Nephron (organoid): ENCODE measurements at regions not wholly inside any gene's neighbourhood (a gene's known extent, or its start where the extent isn't known, plus 50 kb on each side); places are given as distances from the start of the nearest gene placed in this dataset.

Experiments used
- H3K27ac Mint-ChIP-seq, 3 experiments: 2 replicates each; pipeline ENCODE4 v1.8.0; 2020; ENCODE audit warnings: mixed read lengths in 3 of 3, mild to moderate bottlenecking in 2 of 3, moderate library complexity in 1 of 3
- H3K27me3 Mint-ChIP-seq: 2 replicates; pipeline ENCODE4 v1.8.0; 2021; ENCODE audit warnings: low read depth, mild to moderate bottlenecking, moderate library complexity, mixed read lengths
- H3K36me3 Mint-ChIP-seq: 2 replicates; pipeline ENCODE4 v1.8.0; 2020; ENCODE audit warnings: low read depth, mixed read lengths
- H3K4me1 Mint-ChIP-seq: 2 replicates; pipeline ENCODE4 v1.8.0; 2020; ENCODE audit warnings: mixed read lengths
- H3K4me3 Mint-ChIP-seq, 3 experiments: 2 replicates each; pipeline ENCODE4 v1.8.0; 2020; ENCODE audit warnings: mild to moderate bottlenecking in 3 of 3, mixed read lengths in 3 of 3, moderate library complexity in 2 of 3
- H3K9me3 Mint-ChIP-seq: 2 replicates; pipeline ENCODE4 v1.8.0; 2020; ENCODE audit warnings: mixed read lengths
- TF ChIP-seq, protein P1 (sequence below), 3 experiments: fragments of 200-600 bp; sonication (generic); IDR thresholded peaks; one replicate each; pipeline ENCODE4 v1.5.0; 2021; ENCODE audit warnings: antibody characterized with exemption in 3 of 3; ENCODE audit not compliant: unreplicated experiment in 3 of 3

GRCh38 chr12:41908206-41908605 lies 236.5 kb downstream of the GXYLT1 start:
- Mint-ChIP-seq H3K27ac (no peak overlapping the region), H3K27me3 (no peaks in the 10 kb centered on the region), H3K4me3 (no peak overlapping the region), H3K4me1 (no peaks in the 10 kb centered on the region), H3K9me3 (no peaks in the 10 kb centered on the region), H3K36me3 (no peaks in the 10 kb centered on the region)
- TF ChIP-seq, protein P1, sequence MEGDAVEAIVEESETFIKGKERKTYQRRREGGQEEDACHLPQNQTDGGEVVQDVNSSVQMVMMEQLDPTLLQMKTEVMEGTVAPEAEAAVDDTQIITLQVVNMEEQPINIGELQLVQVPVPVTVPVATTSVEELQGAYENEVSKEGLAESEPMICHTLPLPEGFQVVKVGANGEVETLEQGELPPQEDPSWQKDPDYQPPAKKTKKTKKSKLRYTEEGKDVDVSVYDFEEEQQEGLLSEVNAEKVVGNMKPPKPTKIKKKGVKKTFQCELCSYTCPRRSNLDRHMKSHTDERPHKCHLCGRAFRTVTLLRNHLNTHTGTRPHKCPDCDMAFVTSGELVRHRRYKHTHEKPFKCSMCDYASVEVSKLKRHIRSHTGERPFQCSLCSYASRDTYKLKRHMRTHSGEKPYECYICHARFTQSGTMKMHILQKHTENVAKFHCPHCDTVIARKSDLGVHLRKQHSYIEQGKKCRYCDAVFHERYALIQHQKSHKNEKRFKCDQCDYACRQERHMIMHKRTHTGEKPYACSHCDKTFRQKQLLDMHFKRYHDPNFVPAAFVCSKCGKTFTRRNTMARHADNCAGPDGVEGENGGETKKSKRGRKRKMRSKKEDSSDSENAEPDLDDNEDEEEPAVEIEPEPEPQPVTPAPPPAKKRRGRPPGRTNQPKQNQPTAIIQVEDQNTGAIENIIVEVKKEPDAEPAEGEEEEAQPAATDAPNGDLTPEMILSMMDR (IDR thresholded peaks at IDR 0.05; ENCODE audit: unreplicated experiment in 3 of 3): no peak

- TF ChIP-seq, protein P1 (IDR thresholded peaks at IDR 0.05; ENCODE audit: unreplicated experiment in 3 of 3): no peak
- Mint-ChIP-seq H3K4me3 (no peak overlapping the region), H3K4me1 (no peaks in the 10 kb centered on the region), H3K36me3 (no peaks in the 10 kb centered on the region), H3K27me3 (no peaks in the 10 kb centered on the region), H3K27ac (no peak overlapping the region), H3K9me3 (no peaks in the 10 kb centered on the region)
Measured at GRCh38 chr12:41907550-41907949, 237.1 kb downstream of the GXYLT1 start.

DNA sequence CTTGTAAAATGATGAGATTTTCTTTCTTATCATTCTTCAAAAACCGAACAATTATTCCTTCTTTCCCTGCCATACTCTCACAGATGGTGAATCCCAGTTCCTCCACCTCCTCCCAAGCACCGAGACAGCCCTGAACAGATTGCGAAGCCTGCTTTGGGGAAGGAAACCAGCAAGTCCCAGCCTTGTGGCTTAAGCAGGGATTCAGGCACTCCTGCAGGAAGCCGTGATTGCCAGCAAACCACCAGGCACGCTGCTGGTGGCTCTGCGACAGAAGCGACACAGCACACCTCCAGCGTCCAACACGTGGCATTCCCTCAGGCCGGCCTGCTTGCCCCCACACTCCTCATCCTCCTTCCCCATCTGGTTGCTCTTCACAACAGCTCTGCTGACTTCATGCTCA lies 237.7 kb downstream of the GXYLT1 start:
- TF ChIP-seq, protein P1 (IDR thresholded peaks at IDR 0.05; ENCODE audit: unreplicated experiment in 3 of 3): no peak
- H3K27ac Mint-ChIP-seq: no peak overlapping the region
- no peaks in the 10 kb centered on the region for H3K4me1 Mint-ChIP-seq

GRCh38 chr12:41905759-41906297 lies 238.8 kb downstream of the GXYLT1 start:
- Mint-ChIP-seq H3K4me1 (no peaks in the 10 kb centered on the region), H3K4me3 (no peak overlapping the region)

More for the DNA sequence above, 237.7 kb downstream of the GXYLT1 start:
- no peaks in the 10 kb centered on the region for H3K36me3 Mint-ChIP-seq
- H3K9me3 Mint-ChIP-seq: no peaks in the 10 kb centered on the region
- H3K4me3 Mint-ChIP-seq: no peak overlapping the region
- no peaks in the 10 kb centered on the region for H3K27me3 Mint-ChIP-seq

GRCh38 chr12:41905073-41905758 lies 239.5 kb downstream of the GXYLT1 start:
- Mint-ChIP-seq H3K4me1 (no peaks in the 10 kb centered on the region), H3K27me3 (no peaks in the 10 kb centered on the region), H3K9me3 (peaks cover 4% of the 10 kb centered on the region), H3K27ac (no peak overlapping the region), H3K4me3 (no peak overlapping the region), H3K36me3 (no peaks in the 10 kb centered on the region)
- TF ChIP-seq, protein P1 (IDR thresholded peaks at IDR 0.05; ENCODE audit: unreplicated experiment in 3 of 3): no peak

More at GRCh38 chr12:41905759-41906297, 238.8 kb downstream of the GXYLT1 start:
- Mint-ChIP-seq H3K27me3 (no peaks in the 10 kb centered on the region), H3K9me3 (no peaks in the 10 kb centered on the region), H3K36me3 (no peaks in the 10 kb centered on the region), H3K27ac (no peak overlapping the region)
- TF ChIP-seq, protein P1 (IDR thresholded peaks at IDR 0.05; ENCODE audit: unreplicated experiment in 3 of 3): no peak

GRCh38 chr12:41904041-41904440 lies 240.6 kb downstream of the GXYLT1 start:
- Mint-ChIP-seq H3K27me3 (no peaks in the 10 kb centered on the region), H3K9me3 (peaks cover 4% of the 10 kb centered on the region), H3K4me1 (no peaks in the 10 kb centered on the region), H3K4me3 (no peak overlapping the region), H3K27ac (no peak overlapping the region), H3K36me3 (no peaks in the 10 kb centered on the region)
- TF ChIP-seq, protein P1 (IDR thresholded peaks at IDR 0.05; ENCODE audit: unreplicated experiment in 3 of 3): no peak
